ENCODE measurements at regions not wholly inside any gene's neighbourhood (a gene's known extent, or its start where the extent isn't known, plus 50 kb on each side); places are given as distances from the start of the nearest gene placed in this dataset.

DNA sequence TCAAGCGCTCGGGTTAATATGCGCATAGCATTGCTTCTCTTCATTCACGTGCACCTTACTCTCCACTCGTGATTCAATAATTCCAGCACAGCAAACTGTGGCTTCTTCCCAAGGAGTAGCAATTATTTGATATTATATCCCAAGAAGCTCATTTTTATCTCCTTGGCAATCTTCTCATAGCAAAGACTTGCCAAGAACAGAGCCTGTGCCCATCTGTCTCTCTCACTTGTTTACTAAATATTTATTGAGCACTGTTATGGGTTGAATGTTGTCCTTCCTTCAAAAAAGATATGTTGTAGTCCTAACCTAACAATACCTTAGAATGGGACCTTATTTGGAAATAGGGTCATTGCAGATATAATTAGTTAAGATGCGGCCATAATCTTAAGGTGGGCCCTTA, 233.7 kb downstream of the TFCP2L1 start:
- Histone ChIP-seq H3K4me1 (ENCODE audit: insufficient read depth, poor library complexity, severe bottlenecking) (no peaks in the 10 kb centered on the region), H3K4me3 (ENCODE audit: severe bottlenecking) (no peak overlapping the region), H3K27me3 (ENCODE audit: insufficient read depth, poor library complexity, severe bottlenecking) (no peaks in the 10 kb centered on the region), H3K36me3 (ENCODE audit: low read depth) (no peaks in the 10 kb centered on the region), H3K27ac (ENCODE audit: poor library complexity, severe bottlenecking) (no peak overlapping the region), H3K9me3 (ENCODE audit: severe bottlenecking) (no peaks in the 10 kb centered on the region)
- ATAC-seq (ENCODE audit: low read depth): no peak
- TF ChIP-seq, protein P1, sequence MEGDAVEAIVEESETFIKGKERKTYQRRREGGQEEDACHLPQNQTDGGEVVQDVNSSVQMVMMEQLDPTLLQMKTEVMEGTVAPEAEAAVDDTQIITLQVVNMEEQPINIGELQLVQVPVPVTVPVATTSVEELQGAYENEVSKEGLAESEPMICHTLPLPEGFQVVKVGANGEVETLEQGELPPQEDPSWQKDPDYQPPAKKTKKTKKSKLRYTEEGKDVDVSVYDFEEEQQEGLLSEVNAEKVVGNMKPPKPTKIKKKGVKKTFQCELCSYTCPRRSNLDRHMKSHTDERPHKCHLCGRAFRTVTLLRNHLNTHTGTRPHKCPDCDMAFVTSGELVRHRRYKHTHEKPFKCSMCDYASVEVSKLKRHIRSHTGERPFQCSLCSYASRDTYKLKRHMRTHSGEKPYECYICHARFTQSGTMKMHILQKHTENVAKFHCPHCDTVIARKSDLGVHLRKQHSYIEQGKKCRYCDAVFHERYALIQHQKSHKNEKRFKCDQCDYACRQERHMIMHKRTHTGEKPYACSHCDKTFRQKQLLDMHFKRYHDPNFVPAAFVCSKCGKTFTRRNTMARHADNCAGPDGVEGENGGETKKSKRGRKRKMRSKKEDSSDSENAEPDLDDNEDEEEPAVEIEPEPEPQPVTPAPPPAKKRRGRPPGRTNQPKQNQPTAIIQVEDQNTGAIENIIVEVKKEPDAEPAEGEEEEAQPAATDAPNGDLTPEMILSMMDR (IDR thresholded peaks at IDR 0.05; ENCODE audit: poor library complexity, severe bottlenecking): no peak
- DNase-seq (ENCODE audit: low spot score): no peak

DNA sequence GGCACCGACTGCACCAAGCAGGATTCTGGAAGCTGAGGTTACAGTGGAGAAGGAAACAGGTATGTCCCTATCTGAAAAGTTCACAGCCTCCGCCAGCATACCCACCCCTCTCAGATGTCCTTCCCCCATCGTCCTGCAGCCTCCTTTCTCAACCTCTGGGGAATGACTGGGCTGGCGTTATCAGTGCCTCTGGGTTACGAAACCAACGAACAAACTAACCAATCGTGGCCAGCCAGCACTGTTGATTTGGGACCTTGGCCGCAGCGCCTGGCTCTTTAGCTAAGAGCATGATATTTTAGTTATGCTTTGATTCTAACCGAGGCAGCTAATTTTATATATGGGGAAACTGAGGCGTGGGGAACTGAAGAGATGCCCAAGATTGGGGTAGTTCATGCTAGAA, 233.0 kb downstream of the TFCP2L1 start:
- TF ChIP-seq, protein P1 (IDR thresholded peaks at IDR 0.05; ENCODE audit: poor library complexity, severe bottlenecking): no peak
- ATAC-seq (ENCODE audit: low read depth) (no peak), DNase-seq (ENCODE audit: low spot score) (no peak)
- H3K9me3 ChIP-seq (ENCODE audit: severe bottlenecking): no peaks in the 10 kb centered on the region
- H3K27me3 ChIP-seq (ENCODE audit: insufficient read depth, poor library complexity, severe bottlenecking): no peaks in the 10 kb centered on the region
- H3K4me1 ChIP-seq (ENCODE audit: insufficient read depth, poor library complexity, severe bottlenecking): no peaks in the 10 kb centered on the region
- no peak overlapping the region for H3K27ac ChIP-seq (ENCODE audit: poor library complexity, severe bottlenecking)
- H3K36me3 ChIP-seq (ENCODE audit: low read depth): no peaks in the 10 kb centered on the region
- no peak overlapping the region for H3K4me3 ChIP-seq (ENCODE audit: severe bottlenecking)

DNA sequence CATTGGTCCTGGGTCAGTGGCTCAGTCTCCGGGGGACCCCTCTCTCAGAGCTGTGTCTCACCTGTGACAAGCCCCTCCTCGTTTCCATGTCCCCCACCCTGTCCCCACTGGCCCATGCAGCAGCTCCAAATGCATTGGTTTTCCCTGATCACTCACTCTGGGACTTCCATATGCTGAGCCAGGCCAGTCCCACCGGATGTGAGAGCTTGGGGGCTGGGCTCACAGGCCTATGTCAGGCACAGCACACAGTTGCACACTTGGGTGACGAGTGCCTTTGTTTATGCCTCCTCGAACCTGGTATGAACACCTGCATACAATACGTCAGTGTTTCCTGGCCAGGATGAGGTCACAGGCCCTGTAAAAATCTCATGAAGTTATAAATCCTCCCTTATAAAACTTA, 232.5 kb downstream of the TFCP2L1 start:
- no peak for DNase-seq (ENCODE audit: low spot score)
- H3K36me3 ChIP-seq (ENCODE audit: low read depth): no peaks in the 10 kb centered on the region
- no peaks in the 10 kb centered on the region for H3K4me1 ChIP-seq (ENCODE audit: insufficient read depth, poor library complexity, severe bottlenecking)
- H3K27me3 ChIP-seq (ENCODE audit: insufficient read depth, poor library complexity, severe bottlenecking): no peaks in the 10 kb centered on the region
- TF ChIP-seq, protein P1 (IDR thresholded peaks at IDR 0.05; ENCODE audit: poor library complexity, severe bottlenecking): no peak
- no peaks in the 10 kb centered on the region for H3K9me3 ChIP-seq (ENCODE audit: severe bottlenecking)
- H3K4me3 ChIP-seq (ENCODE audit: severe bottlenecking): no peak overlapping the region
- no peak for ATAC-seq (ENCODE audit: low read depth)
- no peak overlapping the region for H3K27ac ChIP-seq (ENCODE audit: poor library complexity, severe bottlenecking)

DNA sequence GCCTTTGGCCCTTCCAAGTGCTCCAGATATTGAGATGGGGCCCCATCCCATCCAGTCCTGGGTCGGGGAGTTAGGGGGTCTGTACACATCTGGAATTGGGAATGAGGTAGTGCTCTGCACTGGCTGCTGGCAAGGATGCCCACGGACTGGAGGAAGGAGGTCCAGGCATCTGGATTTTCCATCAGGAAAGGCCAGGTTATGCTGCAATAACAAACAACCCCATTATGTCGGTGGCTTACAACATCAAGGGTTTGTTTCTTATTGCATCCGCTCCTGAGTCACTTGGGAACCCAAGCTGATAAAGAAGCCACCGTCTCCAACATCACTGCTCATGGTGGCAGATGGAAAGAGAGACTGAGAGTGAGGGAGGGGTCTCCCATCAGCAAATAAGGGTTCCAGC, 229.9 kb downstream of the TFCP2L1 start:
- Histone ChIP-seq H3K27me3 (ENCODE audit: insufficient read depth, poor library complexity, severe bottlenecking) (no peaks in the 10 kb centered on the region), H3K4me1 (ENCODE audit: insufficient read depth, poor library complexity, severe bottlenecking) (no peaks in the 10 kb centered on the region), H3K36me3 (ENCODE audit: low read depth) (no peaks in the 10 kb centered on the region), H3K27ac (ENCODE audit: poor library complexity, severe bottlenecking) (no peak overlapping the region), H3K4me3 (ENCODE audit: severe bottlenecking) (no peak overlapping the region), H3K9me3 (ENCODE audit: severe bottlenecking) (no peaks in the 10 kb centered on the region)
- DNase-seq (ENCODE audit: low spot score) (no peak), ATAC-seq (ENCODE audit: low read depth) (no peak)
- TF ChIP-seq, protein P1 (IDR thresholded peaks at IDR 0.05; ENCODE audit: poor library complexity, severe bottlenecking): no peak

DNA sequence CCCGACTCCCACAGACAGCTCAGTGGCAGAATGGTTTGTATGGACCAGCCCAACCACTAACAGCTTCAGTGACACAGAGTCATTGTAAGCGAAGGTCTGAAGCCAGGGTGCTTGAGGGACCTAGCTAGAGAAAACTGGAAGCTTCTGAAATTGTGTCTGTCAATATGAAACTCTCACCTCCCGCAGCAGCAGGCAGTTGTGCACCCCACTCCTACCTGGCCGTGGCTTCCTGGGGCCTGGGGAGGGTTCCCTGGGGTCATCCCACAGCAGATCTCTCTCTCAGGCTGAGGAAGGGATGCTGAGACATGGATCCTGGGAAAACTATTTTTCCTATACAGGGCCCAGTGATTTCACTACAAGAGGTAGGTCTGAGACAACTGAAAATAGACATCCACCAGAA, 229.5 kb downstream of the TFCP2L1 start:
- H3K4me3 ChIP-seq (ENCODE audit: severe bottlenecking): no peak overlapping the region
- no peak for ATAC-seq (ENCODE audit: low read depth)
- H3K9me3 ChIP-seq (ENCODE audit: severe bottlenecking): no peaks in the 10 kb centered on the region
- no peak overlapping the region for H3K27ac ChIP-seq (ENCODE audit: poor library complexity, severe bottlenecking)
- TF ChIP-seq, protein P1 (IDR thresholded peaks at IDR 0.05; ENCODE audit: poor library complexity, severe bottlenecking): no peak
- H3K36me3 ChIP-seq (ENCODE audit: low read depth): no peaks in the 10 kb centered on the region
- no peak for DNase-seq (ENCODE audit: low spot score)
- H3K4me1 ChIP-seq (ENCODE audit: insufficient read depth, poor library complexity, severe bottlenecking): no peaks in the 10 kb centered on the region
- H3K27me3 ChIP-seq (ENCODE audit: insufficient read depth, poor library complexity, severe bottlenecking): no peaks in the 10 kb centered on the region

All from RWPE2 (cell line).